H9 (cell line): ENCODE measurements at regions not wholly inside any gene's neighbourhood (a gene's known extent, or its start where the extent isn't known, plus 50 kb on each side); places are given as distances from the start of the nearest gene placed in this dataset.

ENCODE experiments used
- DNase-seq: peaks from one replicate; pipeline ENCODE4 v3.0.0-alpha.2; 2017
- H2AFZ ChIP-seq: one replicate; pipeline ENCODE4 v1.6.1; 2013; ENCODE audit warnings: mild to moderate bottlenecking, low read length, control low read depth, moderate library complexity
- H2AK5ac ChIP-seq: 2 replicates; pipeline ENCODE4 v1.6.1; 2013; ENCODE audit warnings: low read length, control low read depth, mixed read lengths; ENCODE audit not compliant: insufficient read length
- H2BK120ac ChIP-seq: one replicate; pipeline ENCODE4 v1.6.1; 2013; ENCODE audit warnings: low read depth, mild to moderate bottlenecking, low read length, control low read depth, inconsistent platforms; ENCODE audit not compliant: poor library complexity, severe bottlenecking
- H2BK12ac ChIP-seq: 2 replicates; pipeline ENCODE4 v1.6.1; 2013; ENCODE audit warnings: low read length, control low read depth, mixed read lengths, low read depth; ENCODE audit not compliant: insufficient read length
- H2BK15ac ChIP-seq: 2 replicates; pipeline ENCODE4 v1.6.1; 2013; ENCODE audit warnings: low read depth, low read length, control low read depth
- H2BK20ac ChIP-seq: one replicate; pipeline ENCODE4 v1.6.1; 2013; ENCODE audit warnings: low read depth, mild to moderate bottlenecking, low read length, control low read depth, inconsistent platforms; ENCODE audit not compliant: poor library complexity, severe bottlenecking
- H2BK5ac ChIP-seq: 2 replicates; pipeline ENCODE4 v1.6.1; 2013; ENCODE audit warnings: low read length, control low read depth, mixed read lengths; ENCODE audit not compliant: insufficient read length
- H3K14ac ChIP-seq: 2 replicates; pipeline ENCODE4 v1.6.1; 2013; ENCODE audit warnings: low read length, control low read depth; ENCODE audit not compliant: insufficient read depth
- H3K18ac ChIP-seq: 2 replicates; pipeline ENCODE4 v1.6.1; 2013; ENCODE audit warnings: low read depth, mild to moderate bottlenecking, mixed read lengths, low read length, control low read depth; ENCODE audit not compliant: insufficient read length
- H3K23ac ChIP-seq: 2 replicates; pipeline ENCODE4 v1.6.1; 2013; ENCODE audit warnings: low read length, control low read depth, mixed read lengths, low read depth; ENCODE audit not compliant: insufficient read length
- H3K23me2 ChIP-seq: 2 replicates; pipeline ENCODE4 v1.6.1; 2013; ENCODE audit warnings: low read depth, mild to moderate bottlenecking, mixed read lengths, low read length, control low read depth; ENCODE audit not compliant: insufficient read length, poor library complexity, severe bottlenecking
- H3K27ac ChIP-seq: 2 replicates; pipeline ENCODE4 v1.5.1; 2013; ENCODE audit warnings: low read length, control low read depth, mixed read lengths, low read depth; ENCODE audit not compliant: insufficient read length
- H3K27me3 ChIP-seq: 2 replicates; pipeline ENCODE4 v1.6.1; 2013; ENCODE audit warnings: low read length, control low read depth, inconsistent platforms; ENCODE audit not compliant: insufficient read depth
- H3K4ac ChIP-seq: 2 replicates; pipeline ENCODE4 v1.6.1; 2013; ENCODE audit warnings: low read depth, mild to moderate bottlenecking, control low read depth, inconsistent platforms, low read length, moderate library complexity
- H3K4me1 ChIP-seq: 2 replicates; pipeline ENCODE4 v1.6.1; 2013; ENCODE audit warnings: low read length, control low read depth, inconsistent platforms; ENCODE audit not compliant: insufficient read depth
- H3K4me2 ChIP-seq: 2 replicates; pipeline ENCODE4 v1.6.1; 2013; ENCODE audit warnings: low read length, control low read depth, mixed read lengths; ENCODE audit not compliant: insufficient read length, insufficient read depth
- H3K56ac ChIP-seq: 2 replicates; pipeline ENCODE4 v1.6.1; 2013; ENCODE audit warnings: low read depth, mild to moderate bottlenecking, mixed read lengths, low read length, control low read depth; ENCODE audit not compliant: insufficient read length
- H3K79me1 ChIP-seq: 2 replicates; pipeline ENCODE4 v1.6.1; 2013; ENCODE audit warnings: low read depth, mild to moderate bottlenecking, moderate library complexity, low read length, control low read depth, inconsistent platforms; ENCODE audit not compliant: insufficient read depth, poor library complexity, severe bottlenecking
- H3K79me2 ChIP-seq: 2 replicates; pipeline ENCODE4 v1.6.1; 2013; ENCODE audit warnings: low read length, control low read depth, inconsistent platforms; ENCODE audit not compliant: insufficient read depth
- H3K9ac ChIP-seq: 2 replicates; pipeline ENCODE4 v1.6.1; 2013; ENCODE audit warnings: low read length, control low read depth, mixed read lengths; ENCODE audit not compliant: insufficient read length; ENCODE audit errors: extremely low read depth
- H3K9me3 ChIP-seq: one replicate; pipeline ENCODE4 v1.6.1; 2013; ENCODE audit warnings: low read depth, low read length, inconsistent platforms; ENCODE audit not compliant: control insufficient read depth
- H3T11ph ChIP-seq: one replicate; pipeline ENCODE4 v1.6.1; 2013; ENCODE audit warnings: mild to moderate bottlenecking, low read length, control low read depth, inconsistent platforms
- H4K20me1 ChIP-seq: one replicate; pipeline ENCODE4 v1.6.1; 2013; ENCODE audit not compliant: control insufficient read depth, insufficient read length, insufficient read depth
- H4K5ac ChIP-seq: 2 replicates; pipeline ENCODE4 v1.6.1; 2013; ENCODE audit warnings: low read depth, mild to moderate bottlenecking, mixed read lengths, low read length, control low read depth; ENCODE audit not compliant: insufficient read length
- H4K8ac ChIP-seq: replicated peaks from 2 replicates; pipeline ENCODE4 v1.6.1; 2013; ENCODE audit warnings: low read length, control low read depth, mixed read lengths, low read depth; ENCODE audit not compliant: insufficient read length
- H4K91ac ChIP-seq: 2 replicates; pipeline ENCODE4 v1.6.1; 2013; ENCODE audit warnings: low read depth, mild to moderate bottlenecking, moderate library complexity, mixed read lengths, low read length, control low read depth; ENCODE audit not compliant: insufficient read length
- H3K27ac Mint-ChIP-seq, 3 experiments: 2 replicates in 2 of 3; 3 replicates in 1 of 3; pipeline ENCODE4 v1.8.0; 2020 to 2021; ENCODE audit warnings: mixed read lengths in 3 of 3, mild to moderate bottlenecking in 1 of 3, moderate library complexity in 1 of 3
- H3K27me3 Mint-ChIP-seq: 2 replicates; pipeline ENCODE4 v1.8.0; 2021; ENCODE audit warnings: low read depth, mild to moderate bottlenecking, moderate library complexity, mixed read lengths
- H3K36me3 Mint-ChIP-seq, 3 experiments: 2 replicates in 2 of 3; 3 replicates in 1 of 3; pipeline ENCODE4 v1.8.0; 2020 to 2021; ENCODE audit warnings: low read depth in 3 of 3, mixed read lengths in 3 of 3; ENCODE audit not compliant: insufficient read depth in 1 of 3
- H3K4me1 Mint-ChIP-seq, 2 experiments: 2 replicates each; pipeline ENCODE4 v1.8.0; 2020; ENCODE audit warnings: mixed read lengths in 2 of 2
- H3K4me3 Mint-ChIP-seq, 2 experiments: 2 replicates in 1 of 2; 3 replicates in 1 of 2; pipeline ENCODE4 v1.8.0; 2020 to 2021; ENCODE audit warnings: mild to moderate bottlenecking in 2 of 2, mixed read lengths in 2 of 2, moderate library complexity in 1 of 2
- H3K9me3 Mint-ChIP-seq, 2 experiments: 2 replicates in 1 of 2; 3 replicates in 1 of 2; pipeline ENCODE4 v1.8.0; 2020; ENCODE audit warnings: mild to moderate bottlenecking in 2 of 2, mixed read lengths in 2 of 2, moderate library complexity in 1 of 2
- WGBS: extraction: QIAGEN DNeasy Blood & Tissue Kit; methylation state at CpG from one replicate; pipeline ENCODE4 v1.1.7; 2013; ENCODE audit warnings: missing lambda C conversion rate, low lambda C conversion rate, mixed read lengths; ENCODE audit not compliant: insufficient read length; ENCODE audit errors: extremely low coverage; 5-methylcytosine and 5-hydroxymethylcytosine counted together
- TF ChIP-seq, protein P1 (sequence below): fragments of 200-600 bp; sonication (generic); conservative IDR thresholded peaks from 3 replicates; pipeline ENCODE4 v1.8.0; 2021; ENCODE audit warnings: antibody characterized with exemption, mild to moderate bottlenecking

DNA sequence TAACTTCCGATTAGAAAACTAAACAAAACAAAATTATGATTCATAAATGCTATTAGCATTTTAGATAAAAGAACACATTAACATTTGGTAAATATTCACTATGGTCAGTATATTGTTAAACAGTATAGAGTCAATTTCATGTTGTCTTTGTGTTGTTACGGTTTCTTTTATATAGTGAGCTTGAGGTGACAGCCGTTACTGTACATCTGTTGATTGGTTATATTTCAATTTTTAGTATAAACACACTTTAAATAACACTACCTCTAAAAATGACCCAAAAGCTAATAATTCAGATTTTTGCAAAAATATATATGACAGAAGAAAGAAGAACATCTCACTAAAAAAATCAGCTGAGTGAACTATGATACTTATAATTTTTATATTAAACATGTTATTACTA is 249.0 kb upstream of the LUZP2 start:
- Histone ChIP-seq H2AK5ac (no peak overlapping the region), H3K4me2 (no peak overlapping the region), H3K79me1 (no peaks in the 10 kb centered on the region), H3K23me2 (no peaks in the 10 kb centered on the region), H3K9ac (no peak overlapping the region), H3K27me3 (no peaks in the 10 kb centered on the region), H2AFZ (no peak overlapping the region), H3K14ac (no peak overlapping the region), H3K18ac (no peak overlapping the region), H4K20me1 (no peaks in the 10 kb centered on the region), H3K4me1 (no peaks in the 10 kb centered on the region), H2BK15ac (no peak overlapping the region), H2BK5ac (no peak overlapping the region), H3K56ac (no peak overlapping the region), H4K5ac (no peak overlapping the region), H3K23ac (no peak overlapping the region), H4K91ac (no peak overlapping the region), H4K8ac (no peak overlapping the region), H3K9me3 (no peaks in the 10 kb centered on the region), H2BK12ac (no peak overlapping the region), H2BK20ac (no peak overlapping the region), H3T11ph (no peak overlapping the region), H3K79me2 (no peaks in the 10 kb centered on the region), H2BK120ac (no peak overlapping the region), H3K4ac (no peak overlapping the region), H3K27ac (no peak overlapping the region)
- no peaks in the 10 kb centered on the region for H3K27me3 Mint-ChIP-seq
- H3K4me1 Mint-ChIP-seq, result peaks cover 3 to 4% of the 10 kb centered on the region in 2 experiments; a peak in 2 of 4 replicates
- H3K36me3 Mint-ChIP-seq, result peaks cover 0 to 2% (median 0%) of the 10 kb centered on the region in 3 experiments; a peak in 2 of 7 replicates
- no peak for DNase-seq
- no peak overlapping the region for H3K4me3 Mint-ChIP-seq
- H3K9me3 Mint-ChIP-seq, result peaks cover 2 to 6% of the 10 kb centered on the region in 2 experiments; a peak in 3 of 5 replicates
- no peak overlapping the region for H3K27ac Mint-ChIP-seq
- whole genome bisulfite sequencing, result no CpG with 5 or more reads among the region's 3 CpGs
- TF ChIP-seq, protein P1, sequence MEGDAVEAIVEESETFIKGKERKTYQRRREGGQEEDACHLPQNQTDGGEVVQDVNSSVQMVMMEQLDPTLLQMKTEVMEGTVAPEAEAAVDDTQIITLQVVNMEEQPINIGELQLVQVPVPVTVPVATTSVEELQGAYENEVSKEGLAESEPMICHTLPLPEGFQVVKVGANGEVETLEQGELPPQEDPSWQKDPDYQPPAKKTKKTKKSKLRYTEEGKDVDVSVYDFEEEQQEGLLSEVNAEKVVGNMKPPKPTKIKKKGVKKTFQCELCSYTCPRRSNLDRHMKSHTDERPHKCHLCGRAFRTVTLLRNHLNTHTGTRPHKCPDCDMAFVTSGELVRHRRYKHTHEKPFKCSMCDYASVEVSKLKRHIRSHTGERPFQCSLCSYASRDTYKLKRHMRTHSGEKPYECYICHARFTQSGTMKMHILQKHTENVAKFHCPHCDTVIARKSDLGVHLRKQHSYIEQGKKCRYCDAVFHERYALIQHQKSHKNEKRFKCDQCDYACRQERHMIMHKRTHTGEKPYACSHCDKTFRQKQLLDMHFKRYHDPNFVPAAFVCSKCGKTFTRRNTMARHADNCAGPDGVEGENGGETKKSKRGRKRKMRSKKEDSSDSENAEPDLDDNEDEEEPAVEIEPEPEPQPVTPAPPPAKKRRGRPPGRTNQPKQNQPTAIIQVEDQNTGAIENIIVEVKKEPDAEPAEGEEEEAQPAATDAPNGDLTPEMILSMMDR, result no peak
